Gastroesophageal sphincter (tissue), 3 donors: ENCODE measurements at regions not wholly inside any gene's neighbourhood (a gene's known extent, or its start where the extent isn't known, plus 50 kb on each side); places are given as distances from the start of the nearest gene placed in this dataset.

Experiments
- CTCF ChIP-seq, 4 experiments: fragments of 200-600 bp in 2 of 4; fragments of 450-650 bp in 2 of 4; sonication (generic) in 1 of 4; IDR thresholded peaks; one replicate each; pipeline ENCODE4 v1.5.1; 2017 to 2019; ENCODE audit warnings: antibody characterized with exemption in 4 of 4, mild to moderate bottlenecking in 2 of 4, moderate library complexity in 2 of 4
- EP300 ChIP-seq: sonication (generic); formaldehyde crosslinking; IDR thresholded peaks from one replicate; pipeline ENCODE4 v1.6.1; 2017; ENCODE audit warnings: antibody characterized with exemption, mild to moderate bottlenecking

DNA sequence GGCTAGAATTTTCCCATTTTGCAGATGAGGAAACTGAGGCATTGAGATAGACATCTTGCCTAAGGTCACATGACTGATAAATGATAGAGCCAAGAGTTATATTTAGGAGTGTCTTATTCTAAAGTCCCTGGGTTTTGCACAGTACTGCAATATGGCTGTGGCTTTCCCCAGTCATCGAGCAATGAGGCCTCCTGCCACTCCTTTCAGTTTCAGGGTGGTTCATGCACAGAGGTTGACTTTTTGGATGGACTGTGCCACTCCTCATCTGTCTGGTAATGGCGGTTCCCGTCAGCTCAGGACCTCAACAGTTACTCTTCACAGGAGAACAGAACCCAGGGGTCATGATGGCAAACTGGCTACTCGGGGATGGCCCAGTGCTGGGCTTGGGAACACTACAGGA lies 131.1 kb downstream of the ACKR3 start:
- TF ChIP-seq CTCF (IDR thresholded peaks at IDR 0.05) (no peak), EP300 (no peak)
